ENCODE measurements at regions not wholly inside any gene's neighbourhood (a gene's known extent, or its start where the extent isn't known, plus 50 kb on each side); places are given as distances from the start of the nearest gene placed in this dataset.

GRCh38 chr3:167958141-167958540 is 137.6 kb downstream of the GOLIM4 start:
- no peak for DNase-seq (ENCODE audit: low read depth)

- no peak for DNase-seq (ENCODE audit: low read depth)
These were observed 142.8 kb downstream of the GOLIM4 start for GRCh38 chr3:167952969-167953368.

GRCh38 chr3:167950212-167950611 is 145.5 kb downstream of the GOLIM4 start:
- DNase-seq (ENCODE audit: low read depth), result no peak

DNA sequence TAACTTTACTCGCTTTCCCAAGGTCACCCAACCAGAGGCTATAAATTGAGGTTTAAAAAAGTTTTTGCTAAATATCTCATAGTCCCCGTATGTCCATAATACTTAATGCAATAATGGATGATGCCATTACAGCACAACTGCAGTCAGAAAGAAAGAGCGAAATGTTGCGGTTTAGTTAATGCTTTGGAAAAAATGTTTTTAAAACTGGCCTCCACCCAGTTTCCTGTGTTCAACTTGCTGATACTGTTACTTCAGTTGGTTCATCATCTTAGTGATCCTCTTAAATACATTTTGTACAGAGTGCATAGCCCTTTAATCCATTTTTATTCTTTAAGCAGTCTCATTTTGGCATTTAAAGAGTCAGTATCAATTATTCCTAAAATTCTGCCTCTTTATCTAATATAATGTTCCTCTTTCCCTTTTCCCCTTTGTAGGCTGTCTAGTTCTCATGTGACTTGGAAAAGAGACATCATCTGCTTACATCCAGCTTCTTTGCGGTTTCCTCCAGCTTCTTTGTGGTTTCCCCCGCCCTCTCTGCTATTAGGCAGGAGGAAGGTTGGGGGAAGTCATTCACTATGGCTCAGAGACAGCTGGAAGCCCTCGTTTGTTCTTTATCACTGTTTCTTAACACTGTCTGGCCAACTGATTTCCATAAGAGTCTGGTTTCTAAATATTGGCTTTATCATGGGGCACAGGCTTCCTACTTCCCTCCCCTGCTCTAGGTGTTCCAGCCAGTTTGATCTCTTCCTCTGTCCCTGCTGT is 154.3 kb downstream of the GOLIM4 start:
- peak; percentile 93 for DNase-seq (ENCODE audit: low read depth)

DNA sequence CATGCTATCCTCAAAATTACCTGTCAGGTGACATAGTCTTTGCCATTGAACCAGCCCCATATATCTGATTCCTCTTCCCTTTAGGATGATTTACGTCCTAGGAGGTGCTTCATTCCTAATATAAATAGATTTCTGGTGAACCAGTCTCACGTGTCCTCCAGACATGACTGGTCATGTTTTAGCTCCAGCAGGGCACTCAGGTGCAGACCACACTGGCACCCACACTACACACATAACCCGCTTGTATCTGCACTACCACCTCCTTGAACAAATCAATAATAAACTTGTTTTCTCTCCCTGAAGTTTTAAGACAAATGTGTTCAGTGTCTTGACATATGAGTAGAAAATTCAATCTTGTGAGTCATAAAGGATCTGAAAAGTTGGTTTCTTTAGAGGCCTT is 155.5 kb downstream of the GOLIM4 start:
- peak; percentile 64 for DNase-seq (ENCODE audit: low read depth)

GRCh38 chr3:167938516-167938915 is 157.2 kb downstream of the GOLIM4 start:
- no peak for DNase-seq (ENCODE audit: low read depth)

GRCh38 chr3:167936019-167936418 is 159.7 kb downstream of the GOLIM4 start:
- no peak for DNase-seq (ENCODE audit: low read depth)

GRCh38 chr3:167930453-167930852 is 165.3 kb downstream of the GOLIM4 start:
- DNase-seq (ENCODE audit: low read depth), result no peak

GRCh38 chr3:167929968-167930367 is 165.8 kb downstream of the GOLIM4 start:
- DNase-seq (ENCODE audit: low read depth), result no peak

DNA sequence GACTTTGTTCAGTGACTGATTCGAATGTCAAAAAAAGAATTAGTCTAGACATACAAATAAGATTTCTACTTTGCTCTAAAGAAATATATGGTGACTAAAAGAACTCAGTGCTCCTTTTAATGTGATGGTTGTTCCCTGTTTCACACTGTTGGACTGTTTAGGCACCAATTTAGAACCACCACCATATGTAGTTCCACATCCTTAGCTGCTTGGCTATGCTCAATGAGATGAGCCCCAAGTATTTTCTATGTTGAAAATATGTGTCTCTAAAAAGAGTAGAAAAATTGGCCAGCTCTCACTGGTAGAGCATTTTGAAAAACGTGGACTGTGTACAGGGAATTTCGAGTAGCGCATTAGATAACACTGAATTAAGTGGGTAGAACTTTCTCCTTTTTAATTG is 167.3 kb downstream of the GOLIM4 start:
- DNase-seq (ENCODE audit: low read depth), result no peak

- no peak for DNase-seq (ENCODE audit: low read depth)
These were observed 175.0 kb downstream of the GOLIM4 start for GRCh38 chr3:167920747-167921146.

- no peak for DNase-seq (ENCODE audit: low read depth)
These were observed 176.1 kb downstream of the GOLIM4 start for GRCh38 chr3:167919590-167919989.

- no peak for DNase-seq (ENCODE audit: low read depth)
These were observed 177.0 kb downstream of the GOLIM4 start for GRCh38 chr3:167918686-167919085.

DNA sequence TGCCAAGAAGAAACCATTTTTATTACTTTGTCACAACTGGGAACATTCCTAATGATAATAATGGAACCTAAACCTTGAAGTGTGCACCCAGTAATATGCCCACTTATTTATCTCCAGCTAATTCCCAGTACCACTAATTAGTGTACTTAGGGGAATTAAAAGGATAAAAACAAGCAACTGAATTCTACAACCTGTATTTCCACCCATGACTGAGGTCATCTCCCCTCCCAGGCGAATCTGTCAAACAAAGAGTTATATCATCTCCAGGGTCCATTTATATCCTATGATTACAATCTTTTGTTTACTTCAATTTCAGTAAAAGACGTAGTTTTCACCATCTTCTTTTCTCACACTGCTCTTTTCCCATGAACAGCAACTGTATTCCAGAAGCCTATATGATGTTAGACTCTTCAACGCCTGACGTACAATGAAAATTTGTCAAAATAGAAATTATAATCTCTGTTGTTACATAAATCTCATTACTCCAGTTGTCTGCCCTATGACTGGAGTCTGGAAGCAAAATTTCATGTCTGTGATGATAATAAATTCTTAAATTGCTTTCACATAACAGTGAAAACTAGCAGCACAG is 177.6 kb downstream of the GOLIM4 start:
- DNase-seq (ENCODE audit: low read depth), result no peak

DNA sequence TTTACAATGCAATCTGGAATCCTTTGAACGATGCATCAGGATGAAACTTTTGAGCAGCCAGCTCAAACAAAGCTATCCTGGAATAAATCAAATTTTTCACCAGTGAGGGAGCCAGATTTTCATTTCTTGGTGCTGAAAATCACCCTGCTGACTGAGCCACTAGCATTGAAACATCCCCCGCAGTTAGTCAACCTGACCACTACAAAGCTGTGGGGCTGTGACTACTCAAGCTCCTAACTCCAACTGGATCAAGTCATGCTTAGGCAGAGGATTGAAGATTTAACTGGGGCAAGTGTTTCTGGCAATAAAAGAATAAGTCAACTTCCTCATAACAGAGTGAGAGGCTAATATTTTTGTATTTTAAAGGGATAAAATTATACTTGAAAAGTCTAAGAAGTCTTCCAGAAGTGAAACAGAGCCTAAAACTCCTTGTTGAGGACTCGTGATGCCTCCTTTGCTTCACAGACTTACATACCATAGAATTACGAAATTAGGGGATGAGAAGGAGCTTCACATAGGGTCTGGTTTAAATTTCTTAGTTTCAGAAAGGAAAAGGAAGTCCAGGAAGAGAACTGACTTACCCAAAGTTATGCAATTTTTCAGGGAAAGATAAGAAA is 177.8 kb downstream of the SERPINI1 start:
- peak; percentile 19 for DNase-seq (ENCODE audit: low read depth)

GRCh38 chr3:167909952-167910351 is 174.4 kb downstream of the SERPINI1 start:
- DNase-seq (ENCODE audit: low read depth), result no peak

GRCh38 chr3:167909504-167909896 is 174.0 kb downstream of the SERPINI1 start:
- no peak for DNase-seq (ENCODE audit: low read depth)

DNA sequence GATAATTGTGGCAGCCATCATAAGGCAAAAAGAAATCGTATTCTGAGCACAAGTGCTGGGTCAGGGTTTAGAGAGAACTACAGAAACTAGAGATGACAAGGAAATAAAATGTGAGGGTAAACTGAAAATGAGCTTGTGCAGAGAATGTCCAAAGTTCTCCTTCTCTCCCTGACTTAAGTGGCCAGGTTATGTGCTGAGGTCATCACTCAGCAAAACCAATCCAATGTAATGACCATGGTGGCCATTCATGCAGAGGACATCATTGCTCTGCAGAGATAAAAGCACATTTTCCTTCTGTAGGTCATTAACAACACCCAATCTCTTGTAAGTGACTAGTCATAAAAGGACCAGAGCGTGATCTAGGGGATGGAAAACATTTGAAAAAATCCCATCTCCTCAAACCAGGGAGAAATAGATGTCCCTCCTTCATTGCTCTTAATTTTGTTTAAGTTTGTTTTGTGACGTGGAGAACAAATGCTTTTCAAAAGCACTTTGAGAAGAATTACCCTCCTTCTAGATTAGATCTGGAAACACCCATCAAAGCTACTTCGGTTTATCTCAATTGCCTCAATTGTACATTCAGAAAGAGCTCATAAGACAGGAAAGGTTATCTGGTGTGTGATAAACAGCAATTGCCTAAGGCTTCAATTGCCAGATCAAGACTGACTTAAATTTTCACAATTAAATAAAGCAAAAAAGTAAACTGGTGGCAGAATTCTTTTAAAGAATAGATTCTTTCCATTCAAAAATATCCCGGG is 173.4 kb downstream of the SERPINI1 start:
- no peak for DNase-seq (ENCODE audit: low read depth)

- no peak for DNase-seq (ENCODE audit: low read depth)
These were observed 172.7 kb downstream of the SERPINI1 start for GRCh38 chr3:167908221-167908620.

DNA sequence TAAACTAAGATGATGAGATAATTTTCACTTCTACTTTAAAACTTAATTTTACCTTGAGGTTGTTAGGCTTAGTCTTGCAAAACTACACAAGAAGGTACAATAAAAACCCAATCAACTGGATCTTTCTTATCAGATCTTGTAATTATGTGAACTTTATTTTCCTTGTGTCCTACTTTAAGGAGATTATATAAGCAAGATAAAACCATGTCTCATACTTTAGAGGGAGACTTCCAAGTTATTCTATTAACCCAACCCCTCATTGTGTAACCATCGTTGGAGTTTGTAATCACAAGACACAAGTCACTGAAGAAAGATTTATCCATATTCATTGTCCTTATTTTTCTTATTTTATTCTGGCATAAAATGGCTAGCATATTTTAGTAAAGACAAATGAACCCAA is 165.6 kb downstream of the SERPINI1 start:
- DNase-seq (ENCODE audit: low read depth), result no peak

DNA sequence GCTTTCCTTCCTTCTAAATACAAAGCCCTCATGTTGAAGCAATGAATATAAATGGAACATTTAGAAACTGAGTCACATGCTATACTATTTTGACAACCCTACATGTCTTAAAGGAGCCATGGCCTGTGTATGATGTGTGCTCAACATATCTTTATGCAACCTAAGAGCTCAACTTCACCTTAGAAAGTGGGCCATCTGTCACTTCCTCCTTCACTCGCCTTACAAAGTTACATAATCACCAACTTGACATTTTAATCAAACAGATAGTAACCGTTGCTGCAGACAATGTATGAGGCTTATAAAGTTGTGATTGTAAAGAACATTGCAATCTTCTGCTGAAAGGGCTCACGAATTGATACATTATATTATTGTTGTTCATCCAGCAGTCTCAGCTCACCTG is 163.6 kb downstream of the SERPINI1 start:
- DNase-seq (ENCODE audit: low read depth), result no peak

DNA sequence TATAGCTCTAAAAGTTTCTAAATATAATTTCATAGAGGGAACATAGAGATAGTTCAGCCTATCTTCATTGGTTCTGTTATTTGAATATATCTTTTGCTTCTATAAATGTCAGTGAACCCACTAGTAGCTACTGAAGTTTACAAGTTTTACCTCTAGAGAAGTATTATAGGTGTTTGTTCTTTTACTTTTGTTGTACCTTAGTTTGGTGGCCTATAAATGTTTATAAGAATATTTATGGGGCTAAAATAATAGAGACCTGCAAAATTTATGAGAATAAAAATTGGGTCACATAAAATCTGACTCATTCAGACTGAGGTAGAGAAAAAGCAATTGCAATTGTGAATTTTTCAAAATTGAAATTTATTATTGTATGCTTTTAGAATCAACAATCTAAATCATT is 162.6 kb downstream of the SERPINI1 start:
- no peak for DNase-seq (ENCODE audit: low read depth)
